Hippocampal formation (tissue), 2 donors: ENCODE measurements at regions not wholly inside any gene's neighbourhood (a gene's known extent, or its start where the extent isn't known, plus 50 kb on each side); places are given as distances from the start of the nearest gene placed in this dataset.

Experiments
- DNase-seq, 2 donors: peaks; one replicate each; lab custom pipeline; 2025; lab: John Stamatoyannopoulos, UW

DNA sequence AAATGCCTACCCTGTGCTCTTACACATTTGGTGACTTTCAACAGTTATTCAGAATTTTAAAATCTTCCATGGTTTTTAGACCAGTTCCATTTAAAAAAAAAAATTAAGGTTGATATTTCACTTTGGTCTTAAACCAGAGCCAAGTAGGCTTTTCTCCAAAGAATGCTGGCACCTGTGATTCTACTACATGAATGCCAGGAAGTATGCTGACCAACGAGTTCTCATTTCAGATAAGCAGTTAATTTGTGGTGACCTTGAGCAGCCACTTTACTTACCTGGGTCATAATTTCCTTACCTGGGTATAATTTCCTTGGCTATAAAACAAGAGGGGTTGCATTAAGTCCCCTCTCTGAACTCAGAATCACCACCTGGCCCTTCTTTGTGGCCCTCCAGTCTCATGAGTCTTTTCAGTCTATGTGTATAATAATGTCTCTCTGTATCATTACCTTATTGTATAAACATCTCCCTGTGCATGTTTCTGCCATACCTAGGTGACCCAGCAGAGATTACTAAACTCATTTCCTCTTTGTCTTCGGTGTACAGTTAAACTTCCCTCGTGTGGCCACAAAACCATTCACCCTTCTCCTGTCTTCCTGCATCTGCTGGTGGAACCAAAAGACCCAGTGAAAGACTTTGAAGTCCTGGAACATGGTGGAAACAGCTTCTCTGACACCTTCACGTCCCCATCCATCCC lies 139.1 kb upstream of the DPT start:
- no peak for DNase-seq

- no peak for DNase-seq
Measured at GRCh38 chr1:168871531-168871930, 142.5 kb upstream of the DPT start.

DNA sequence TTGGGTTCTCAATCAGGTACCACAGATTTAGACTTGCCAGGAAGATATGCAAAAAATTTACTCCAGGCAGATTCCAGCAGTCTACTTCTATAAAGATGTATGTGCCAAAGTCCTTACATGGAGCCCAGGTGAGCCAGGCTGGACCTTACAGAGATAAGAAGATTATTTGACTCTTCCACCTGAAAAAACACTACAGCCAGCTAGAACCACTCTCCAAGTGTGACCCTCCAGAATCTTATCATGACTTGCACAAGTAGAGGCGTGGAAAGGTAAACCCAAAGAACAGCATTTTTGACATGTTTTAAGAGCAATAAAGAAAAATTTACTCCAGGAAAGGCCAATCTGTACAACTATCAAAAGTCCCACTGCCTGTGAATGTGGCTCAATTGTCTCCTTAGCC lies 146.8 kb upstream of the DPT start:
- DNase-seq: no peak

DNA sequence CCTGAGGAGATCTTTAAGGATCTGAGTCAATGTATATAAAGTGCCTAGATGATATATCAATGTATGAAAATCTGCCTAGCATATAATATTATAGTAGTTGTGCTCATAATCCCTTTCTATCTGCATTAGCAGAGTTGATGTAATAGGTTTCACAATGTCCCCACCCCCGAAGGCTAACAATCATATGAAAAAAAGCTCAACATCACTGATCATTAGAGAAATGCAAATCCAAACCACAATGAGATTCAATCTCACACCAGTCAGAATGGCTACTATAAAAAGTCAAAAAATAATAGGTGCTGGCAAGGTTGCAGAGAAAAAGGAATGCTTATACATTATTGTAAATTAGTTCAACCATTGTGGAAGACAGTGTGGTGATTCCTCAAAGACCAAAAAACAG lies 147.8 kb upstream of the DPT start:
- no peak for DNase-seq

- no peak for DNase-seq
Measured at GRCh38 chr1:168879896-168880734, 151.1 kb upstream of the DPT start.

DNA sequence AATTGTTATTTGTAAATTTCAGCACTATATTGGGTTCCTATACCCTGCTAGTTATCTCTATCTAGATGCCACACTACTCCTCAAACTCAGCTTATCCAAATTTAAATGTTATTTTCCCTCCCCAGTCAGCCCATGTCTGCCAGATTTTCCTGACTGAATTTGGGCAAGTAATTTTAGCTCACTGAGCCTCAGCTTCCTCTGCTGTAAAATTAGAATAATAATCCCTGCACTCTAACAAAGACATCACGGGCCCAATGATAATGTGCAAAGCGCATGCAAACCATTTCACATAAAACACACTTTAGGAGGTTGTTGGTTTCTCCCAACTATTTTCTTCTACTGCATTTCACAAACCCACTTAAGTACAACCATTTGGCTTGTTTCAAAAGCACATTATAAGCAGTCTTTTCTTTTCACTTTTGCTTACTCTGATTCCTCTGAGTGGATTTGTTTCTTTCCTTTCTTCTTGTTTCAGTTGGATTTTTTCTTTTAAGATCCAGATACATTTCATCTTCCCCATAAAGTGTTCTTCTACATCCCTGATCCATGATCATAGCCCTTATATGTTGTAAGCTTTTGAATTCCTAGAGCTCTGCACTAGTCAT lies 152.8 kb upstream of the DPT start:
- no peak for DNase-seq

GRCh38 chr1:168887381-168887780 lies 158.4 kb upstream of the DPT start:
- no peak for DNase-seq

DNA sequence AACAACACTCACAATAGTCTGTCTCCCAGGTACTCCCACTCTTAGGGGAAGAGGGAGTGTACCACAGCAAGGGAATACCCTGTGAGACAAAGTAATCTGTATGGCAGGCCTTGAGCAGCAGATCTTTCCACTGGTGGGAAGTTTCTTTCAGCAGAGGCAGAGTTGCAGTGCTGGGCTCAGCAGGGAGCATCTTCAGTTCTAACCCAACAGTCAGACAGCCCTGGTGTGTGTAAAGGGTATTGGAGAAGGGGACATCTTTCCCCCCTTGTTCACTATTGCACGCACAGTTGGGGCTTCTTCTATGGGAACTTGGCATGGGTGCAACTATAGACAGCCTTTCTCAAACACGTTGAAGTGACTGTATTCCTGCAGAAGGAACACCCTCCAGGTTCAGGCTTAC lies 159.4 kb upstream of the DPT start:
- no peak for DNase-seq

- no peak for DNase-seq
Measured at GRCh38 chr1:168892931-168893330, 163.9 kb upstream of the DPT start.

- no peak for DNase-seq
Measured at GRCh38 chr1:168893359-168893801, 164.4 kb upstream of the DPT start.

DNA sequence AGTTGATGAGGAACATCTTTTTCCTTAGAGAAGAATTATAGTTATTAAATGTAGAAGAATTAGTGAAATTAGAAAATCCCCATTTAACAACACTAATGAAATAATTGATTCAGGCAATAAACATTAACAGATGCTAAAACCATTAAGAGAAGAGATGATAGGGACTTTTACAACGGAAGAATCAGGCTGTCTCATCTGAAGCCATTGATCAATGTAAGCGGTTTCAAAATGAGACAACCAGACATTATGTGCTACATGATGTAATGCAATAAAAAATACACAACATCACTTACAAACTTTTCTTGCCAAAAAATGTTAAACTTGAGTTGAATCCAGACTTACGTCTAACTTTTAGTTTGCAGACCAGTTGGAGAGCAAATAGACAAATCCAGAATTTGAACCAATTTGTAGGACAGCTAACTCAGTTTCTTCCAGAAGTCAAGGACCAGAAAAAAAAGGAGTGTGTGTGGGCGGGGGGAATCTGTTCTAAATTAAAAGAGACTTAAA lies 165.4 kb upstream of the DPT start:
- DNase-seq: no peak

GRCh38 chr1:168897249-168897648 lies 168.2 kb upstream of the DPT start:
- no peak for DNase-seq

DNA sequence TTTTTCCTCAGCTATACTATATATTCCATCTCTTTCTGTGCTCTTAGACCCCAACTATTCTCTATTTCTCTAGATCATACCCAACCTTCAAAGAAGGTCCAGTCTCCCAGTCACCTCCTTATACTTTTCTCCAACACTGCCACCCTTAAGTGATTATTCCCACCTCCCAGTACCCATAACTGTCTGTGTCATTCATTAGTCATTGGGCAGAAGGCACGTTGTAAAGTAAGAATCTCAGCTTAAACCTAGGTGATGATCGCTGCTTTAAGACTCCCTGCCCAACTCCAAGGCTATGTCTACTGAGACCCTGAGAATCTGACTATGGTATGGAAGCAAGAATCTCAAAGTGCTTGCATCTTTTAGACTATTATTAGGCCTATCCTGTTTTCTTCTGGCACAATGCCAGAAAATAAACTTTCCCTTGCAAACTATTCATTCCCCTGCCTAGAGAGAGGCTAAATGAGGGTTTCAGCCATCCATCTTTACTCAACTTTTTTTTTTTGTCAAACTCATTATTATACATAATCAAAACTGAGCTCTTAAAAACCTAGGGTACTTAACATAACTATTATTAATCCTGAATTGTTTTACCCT lies 174.3 kb upstream of the DPT start:
- no peak for DNase-seq

DNA sequence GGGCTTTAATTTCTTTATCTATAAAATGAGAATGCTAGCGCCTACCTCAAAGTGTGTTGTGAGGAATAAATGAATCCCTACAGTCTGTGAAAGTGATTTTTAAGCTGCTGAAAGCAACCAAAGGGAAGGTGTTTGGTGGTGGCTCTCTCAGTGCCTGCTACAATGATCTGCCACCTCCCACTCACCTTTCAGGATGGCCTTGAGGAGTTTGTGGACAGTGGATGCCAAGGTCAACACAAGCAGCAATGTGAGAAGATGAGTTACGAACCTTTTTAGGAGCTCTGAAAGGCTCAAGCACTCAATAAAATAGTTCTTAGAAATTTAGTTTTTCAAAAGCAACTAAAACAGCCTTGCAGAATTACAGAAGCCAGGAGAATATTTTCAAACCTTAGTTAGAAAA lies 176.6 kb upstream of the DPT start:
- no peak for DNase-seq

DNA sequence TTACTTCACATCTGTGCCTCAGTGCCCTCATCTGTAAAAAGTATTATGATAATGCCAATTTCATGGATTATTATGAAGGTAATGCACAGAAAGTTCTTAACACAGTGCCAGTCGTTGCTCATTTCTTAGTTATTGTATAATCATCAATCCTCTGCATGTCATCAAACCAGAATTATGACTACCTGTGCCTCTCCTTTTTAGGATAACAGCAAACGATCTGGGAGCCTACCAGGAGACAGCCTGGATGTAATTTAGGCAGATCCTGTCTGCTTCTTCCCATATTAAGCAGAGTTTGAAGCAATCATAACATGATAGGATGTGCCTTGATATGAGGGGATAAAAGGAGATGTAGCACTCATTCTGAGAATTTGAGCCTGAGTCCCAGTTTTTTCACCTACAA lies 177.4 kb upstream of the DPT start:
- DNase-seq: no peak

DNA sequence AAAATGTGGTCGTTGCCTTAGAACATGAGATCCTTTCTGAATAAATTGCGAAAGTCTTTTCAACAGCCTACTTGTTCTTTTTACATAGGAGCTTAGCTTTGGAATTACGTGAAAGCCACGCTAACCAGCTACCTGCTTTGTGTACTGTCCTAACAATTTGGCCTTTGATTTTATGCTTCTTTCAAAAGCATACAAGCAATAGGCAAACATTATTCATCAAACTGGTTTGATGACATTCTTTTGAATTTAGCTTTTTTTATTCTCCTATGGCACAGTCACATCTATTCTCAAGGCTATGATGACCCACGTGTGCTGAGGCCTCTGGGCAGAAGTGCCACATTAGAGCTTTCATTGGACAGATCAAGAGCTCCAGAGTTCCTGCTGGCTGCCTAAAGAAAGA lies 178.0 kb upstream of the DPT start:
- DNase-seq: no peak

GRCh38 chr1:168907786-168908348 lies 178.9 kb upstream of the DPT start:
- DNase-seq: no peak

- DNase-seq: no peak
Measured at GRCh38 chr1:168910403-168910802, 181.4 kb upstream of the DPT start.

DNA sequence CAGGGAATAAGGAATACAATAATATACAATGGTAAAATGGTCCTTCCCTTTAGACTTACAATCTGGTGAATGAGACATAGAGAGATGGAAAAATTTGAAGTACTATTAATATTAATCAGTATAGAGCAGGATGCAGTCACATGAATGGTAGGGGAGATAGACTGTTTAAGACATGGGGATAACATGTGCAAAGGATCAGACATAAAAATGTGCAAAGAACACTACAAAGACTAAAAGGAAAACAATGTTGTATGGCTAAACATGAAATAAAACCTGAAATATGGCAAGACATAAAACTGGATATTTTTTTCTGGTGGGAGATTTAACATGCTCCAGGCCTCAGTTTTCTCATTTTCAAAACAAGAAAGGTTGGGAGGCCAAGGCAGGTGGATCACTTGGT lies 182.4 kb upstream of the DPT start:
- no peak for DNase-seq

DNA sequence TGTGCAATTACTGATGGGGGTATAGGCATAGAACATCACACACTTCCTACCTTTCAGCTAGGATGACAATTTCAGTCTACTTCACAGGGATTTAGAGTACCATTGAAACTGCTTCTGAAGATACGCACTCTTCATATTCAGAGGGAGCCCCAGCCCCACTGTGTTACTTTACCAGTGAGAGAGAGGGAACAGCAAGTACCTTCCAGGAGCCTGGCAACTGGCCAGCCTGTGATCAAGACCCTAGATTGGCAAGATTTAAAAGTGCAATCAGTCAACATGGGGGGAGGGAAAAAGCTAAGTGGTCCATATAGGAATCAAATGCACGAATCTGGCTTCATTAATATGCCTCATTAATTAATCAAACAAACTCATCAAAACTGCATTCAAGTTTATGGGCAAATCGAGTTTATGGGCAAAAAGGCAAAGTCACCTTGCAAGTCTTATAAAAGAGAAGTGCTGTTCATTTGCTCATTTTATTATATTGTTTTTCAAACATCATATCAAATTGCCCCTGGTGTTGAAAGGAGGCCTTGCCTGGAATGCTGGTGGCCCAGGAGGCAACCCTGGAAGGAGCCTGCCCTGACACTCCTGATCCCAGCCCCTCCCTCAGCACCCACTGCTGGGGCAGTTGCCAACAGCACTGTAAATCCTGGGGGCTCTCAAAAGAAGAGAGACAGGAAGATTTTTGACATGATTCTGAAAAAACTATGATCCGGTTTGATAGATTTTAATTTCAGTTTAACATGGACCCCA lies 184.9 kb upstream of the DPT start:
- no peak for DNase-seq

GRCh38 chr1:168917309-168917708 lies 188.3 kb upstream of the DPT start:
- no peak for DNase-seq
